GM23248 (cell line): ENCODE measurements at regions not wholly inside any gene's neighbourhood (a gene's known extent, or its start where the extent isn't known, plus 50 kb on each side); places are given as distances from the start of the nearest gene placed in this dataset.

Experiments used
- EZH2 ChIP-seq: fragments of 200-600 bp; sonication (generic); IDR thresholded peaks from 2 replicates; pipeline ENCODE4 v1.6.1; 2018; ENCODE audit warnings: antibody characterized with exemption, mild to moderate bottlenecking; ENCODE audit not compliant: insufficient read depth, poor library complexity, severe bottlenecking
- EZH2phosphoT487 ChIP-seq: fragments of 200-600 bp; sonication (generic); IDR thresholded peaks from 2 replicates; pipeline ENCODE4 v1.6.1; 2018; ENCODE audit warnings: antibody characterized with exemption, moderate library complexity, mild to moderate bottlenecking, low read depth; ENCODE audit not compliant: insufficient read depth

- TF ChIP-seq EZH2phosphoT487, result no peak
- TF ChIP-seq EZH2, result no peak
These were observed 88.0 kb upstream of the ADGRF1 start for GRCh38 chr6:47130086-47130485.
